HG03460 (cell line): ENCODE measurements at regions not wholly inside any gene's neighbourhood (a gene's known extent, or its start where the extent isn't known, plus 50 kb on each side); places are given as distances from the start of the nearest gene placed in this dataset.
"Not testable (repeated sequence)": the region's sequence is repeated elsewhere in the genome, so short reads cannot be mapped to it uniquely, and the experiment has no call there.

Experiments used
- ATAC-seq: cut with Tn5 transposase; IDR thresholded peaks from one replicate; pipeline ENCODE4 v1.9.1; 2021; ENCODE audit not compliant: unreplicated experiment

- no peak for ATAC-seq
Observed at GRCh38 chr12:83784298-83784890, 1097.7 kb downstream of the TMTC2 start.

- ATAC-seq: no peak
Observed at GRCh38 chr12:83779526-83779925, 1092.8 kb downstream of the TMTC2 start.

DNA sequence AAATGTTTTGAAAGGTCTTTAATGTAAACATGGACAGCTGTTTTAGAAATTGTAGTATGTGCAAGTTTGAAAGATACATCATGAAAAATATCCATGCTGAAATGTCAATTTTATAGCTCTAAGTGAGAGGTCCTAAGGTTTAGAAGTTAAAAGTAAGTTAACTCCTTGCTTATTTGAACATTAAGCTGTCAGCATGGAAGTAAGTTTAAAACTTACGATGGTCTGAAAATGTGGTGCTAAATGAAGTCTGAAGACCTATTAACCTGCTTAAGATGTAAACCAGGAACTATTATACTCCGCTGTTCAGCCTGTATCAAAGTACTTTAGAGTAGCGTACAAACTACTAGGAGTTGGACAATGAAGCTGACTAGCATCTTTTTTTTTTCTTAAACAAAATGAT is 1082.4 kb downstream of the TMTC2 start:
- ATAC-seq: no peak

GRCh38 chr12:83767723-83768122 is 1081.0 kb downstream of the TMTC2 start:
- ATAC-seq: no peak

DNA sequence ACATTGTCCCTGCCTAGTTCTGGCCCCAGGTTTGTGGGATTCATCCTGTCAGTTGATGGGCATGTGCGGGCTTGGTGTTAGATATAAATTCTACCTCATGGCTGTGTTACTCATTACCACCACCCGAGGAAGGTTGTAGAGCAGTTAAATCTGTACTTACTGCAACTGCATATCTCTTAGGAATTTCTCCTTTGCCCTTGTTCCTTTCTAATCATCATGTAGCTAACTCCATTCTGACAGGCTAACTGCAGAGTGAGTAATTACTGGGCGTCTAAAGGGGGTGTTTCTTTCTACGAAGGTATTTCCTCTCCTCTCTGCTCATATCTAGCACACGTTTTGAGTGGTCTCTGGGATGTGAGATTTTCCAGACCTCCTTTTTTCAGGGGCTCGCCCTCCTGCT is 1076.7 kb downstream of the TMTC2 start:
- ATAC-seq: no peak

GRCh38 chr12:83759906-83760305 is 1073.2 kb downstream of the TMTC2 start:
- ATAC-seq: no peak

GRCh38 chr12:83758888-83759631 is 1072.4 kb downstream of the TMTC2 start:
- no peak for ATAC-seq

- ATAC-seq: no peak
Observed at GRCh38 chr12:83753904-83754303, 1067.2 kb downstream of the TMTC2 start.

DNA sequence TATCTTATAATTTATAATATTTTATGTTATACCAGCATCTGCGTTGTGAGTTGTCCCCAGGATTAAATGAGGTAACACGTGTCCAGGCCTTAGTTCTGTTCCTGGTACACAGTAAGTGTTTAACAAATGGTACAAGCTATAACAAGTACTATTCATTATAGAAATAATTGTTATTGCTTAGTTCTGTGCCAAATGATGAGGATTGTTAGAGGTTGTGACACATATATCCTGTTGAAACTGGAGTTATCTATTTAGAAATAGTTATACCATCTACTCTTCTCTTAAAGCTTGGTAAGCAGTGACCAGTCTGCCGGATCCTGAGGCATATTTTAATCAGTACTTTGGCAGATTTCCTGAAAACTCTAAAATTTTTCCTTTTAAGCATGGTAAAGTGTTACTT is 1066.5 kb downstream of the TMTC2 start:
- no peak for ATAC-seq

- no peak for ATAC-seq
Observed at GRCh38 chr12:83739607-83740006, 1052.9 kb downstream of the TMTC2 start.

DNA sequence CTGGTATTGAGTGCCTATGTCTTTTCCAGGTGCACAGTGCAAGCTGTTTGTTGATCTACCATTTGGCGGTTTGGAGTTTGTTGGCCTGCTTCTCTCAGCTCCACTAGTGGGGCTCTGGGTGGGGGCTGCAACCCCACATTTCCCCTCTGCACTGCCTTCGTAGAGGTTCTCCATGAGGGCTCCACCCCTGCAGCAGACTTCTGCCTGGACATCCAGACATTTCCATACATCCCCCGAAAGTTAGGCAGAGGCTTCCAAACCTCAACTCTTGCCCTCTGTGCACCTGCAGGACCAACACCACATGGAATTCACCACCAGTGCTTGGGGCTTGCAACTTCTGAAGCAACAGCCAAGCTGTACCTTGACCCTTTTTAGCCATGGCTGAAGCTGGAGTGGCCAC is 1024.1 kb downstream of the TMTC2 start:
- no peak for ATAC-seq

- no peak for ATAC-seq
Observed at GRCh38 chr12:83709899-83710298, 1023.2 kb downstream of the TMTC2 start.

GRCh38 chr12:83700838-83701237 is 1014.1 kb downstream of the TMTC2 start:
- ATAC-seq: no peak

GRCh38 chr12:83696311-83696710 is 1009.6 kb downstream of the TMTC2 start:
- not testable (repeated sequence) for ATAC-seq

DNA sequence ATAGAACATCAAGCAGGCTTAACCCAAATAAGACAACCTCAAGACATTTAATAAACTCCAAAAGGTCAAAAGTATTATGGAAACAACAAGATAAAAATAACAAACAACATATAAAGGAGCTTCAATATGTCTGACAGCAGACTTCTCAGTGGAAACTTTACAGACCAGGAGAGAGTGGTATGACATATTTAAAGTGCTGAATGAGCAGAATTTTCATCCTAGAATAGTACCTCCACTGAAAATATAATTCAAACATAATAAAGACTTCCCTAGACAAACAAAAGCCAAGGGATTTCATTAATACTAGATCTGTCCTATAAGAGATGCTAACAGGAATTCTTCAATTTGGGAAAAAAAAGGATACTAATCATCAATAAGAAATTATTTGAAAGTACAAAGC is 1005.0 kb downstream of the TMTC2 start:
- ATAC-seq: no peak

DNA sequence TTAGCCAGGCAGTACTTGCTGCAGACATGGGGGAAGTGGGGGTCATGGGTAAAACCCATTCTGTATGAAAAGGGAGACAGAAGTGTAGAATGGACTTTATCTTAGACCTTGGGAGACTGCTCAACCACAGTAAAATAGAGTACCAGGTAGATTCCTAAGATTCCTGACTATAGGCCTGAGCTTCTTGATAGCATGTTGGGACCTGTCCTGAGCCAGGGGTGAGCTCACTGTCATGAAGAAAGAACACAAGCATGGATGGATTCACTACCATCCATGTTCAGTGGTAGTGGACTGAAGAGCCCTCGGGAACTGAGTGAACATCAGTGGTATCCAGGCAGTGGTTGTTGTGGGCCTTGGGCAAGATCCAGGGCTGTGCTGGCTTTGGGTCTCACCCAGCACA is 1003.8 kb downstream of the TMTC2 start:
- ATAC-seq: no peak

DNA sequence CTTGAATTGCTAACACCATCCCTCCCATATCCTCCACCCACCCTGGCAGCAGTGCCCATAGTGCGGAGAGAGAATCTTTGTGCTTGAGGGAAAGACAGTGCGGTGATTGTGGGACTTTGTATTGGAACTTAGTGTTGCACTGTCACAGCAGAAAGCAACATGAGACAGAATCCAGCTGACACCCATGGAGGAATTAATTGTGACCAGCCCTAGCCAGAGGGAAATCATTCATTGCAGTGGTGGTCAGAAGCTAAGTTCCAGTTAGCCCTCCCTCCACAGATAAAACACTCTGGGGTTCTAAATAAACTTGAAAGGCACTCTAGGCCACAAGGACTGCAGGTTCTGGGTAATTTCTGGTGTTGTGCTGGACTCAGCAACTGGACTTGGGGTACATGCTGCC is 1002.6 kb downstream of the TMTC2 start:
- ATAC-seq: no peak

DNA sequence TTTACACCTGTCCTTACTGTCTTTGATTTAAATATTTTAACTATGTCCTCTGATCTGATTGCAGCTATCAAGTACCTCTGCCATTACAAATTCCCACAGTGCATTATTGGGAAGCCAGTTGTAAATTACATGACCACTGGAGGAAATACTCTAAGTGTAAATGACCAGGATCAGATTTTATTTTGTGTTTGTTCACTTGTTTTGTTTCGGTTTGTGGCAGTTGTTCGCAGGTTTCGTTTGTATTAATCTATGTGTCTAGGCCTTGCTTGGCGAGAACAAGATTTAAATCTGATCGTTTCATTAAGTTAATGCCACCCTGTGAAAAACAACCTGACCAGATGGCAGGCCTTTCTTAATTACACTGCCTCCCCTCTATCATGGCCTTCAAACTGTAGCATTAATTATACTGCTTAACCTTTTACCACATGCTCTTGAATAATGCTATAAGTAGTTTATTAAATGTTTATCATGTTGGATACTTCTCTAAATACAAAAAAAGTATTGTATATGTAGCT is 990.1 kb downstream of the TMTC2 start:
- ATAC-seq: no peak

- no peak for ATAC-seq
Observed at GRCh38 chr12:83666690-83667089, 980.0 kb downstream of the TMTC2 start.

DNA sequence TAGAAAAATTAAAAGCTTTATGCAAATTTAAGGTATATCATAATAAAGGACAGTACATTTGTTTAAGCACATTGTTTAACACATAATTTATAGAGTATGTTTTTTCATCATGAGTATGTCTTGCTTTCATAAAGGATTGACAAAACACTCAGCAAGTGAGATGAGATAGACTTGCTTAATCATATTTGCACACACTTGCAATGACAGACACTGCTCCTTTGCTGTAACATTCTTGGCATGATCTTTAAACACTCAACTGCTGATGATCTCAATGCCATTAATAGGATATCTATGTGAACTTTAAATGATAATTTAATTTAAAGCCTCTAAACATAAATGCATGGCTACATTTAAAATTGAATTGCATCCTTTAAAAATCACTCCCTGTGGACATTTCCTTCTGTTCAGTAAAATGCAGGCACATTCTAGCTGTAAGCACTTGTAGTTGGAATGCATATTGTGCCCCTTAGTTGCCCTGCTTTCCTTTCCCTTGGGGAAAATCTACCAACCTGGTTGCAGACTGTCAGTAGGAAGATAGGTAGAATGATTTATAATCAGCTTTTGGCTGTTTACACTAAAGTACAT is 979.0 kb downstream of the TMTC2 start:
- no peak for ATAC-seq

DNA sequence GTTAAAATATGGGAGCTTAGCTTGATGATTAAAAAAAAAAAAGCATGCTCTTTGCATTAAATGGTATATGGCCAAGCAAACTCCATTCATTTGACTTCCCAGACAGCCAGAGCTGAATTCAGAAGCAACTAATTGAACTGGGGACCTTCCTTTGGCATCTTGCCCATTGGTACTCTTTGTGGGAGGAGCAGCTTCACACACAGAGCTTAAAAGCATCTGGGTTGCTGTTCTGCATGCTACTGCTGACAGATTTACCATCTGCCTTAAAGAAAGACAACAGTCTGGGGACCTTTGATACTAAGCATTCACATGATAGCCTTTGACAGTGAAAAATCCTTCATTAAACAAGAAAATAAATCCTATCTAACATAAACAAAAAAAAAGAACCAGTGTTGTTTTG is 977.9 kb downstream of the TMTC2 start:
- no peak for ATAC-seq

DNA sequence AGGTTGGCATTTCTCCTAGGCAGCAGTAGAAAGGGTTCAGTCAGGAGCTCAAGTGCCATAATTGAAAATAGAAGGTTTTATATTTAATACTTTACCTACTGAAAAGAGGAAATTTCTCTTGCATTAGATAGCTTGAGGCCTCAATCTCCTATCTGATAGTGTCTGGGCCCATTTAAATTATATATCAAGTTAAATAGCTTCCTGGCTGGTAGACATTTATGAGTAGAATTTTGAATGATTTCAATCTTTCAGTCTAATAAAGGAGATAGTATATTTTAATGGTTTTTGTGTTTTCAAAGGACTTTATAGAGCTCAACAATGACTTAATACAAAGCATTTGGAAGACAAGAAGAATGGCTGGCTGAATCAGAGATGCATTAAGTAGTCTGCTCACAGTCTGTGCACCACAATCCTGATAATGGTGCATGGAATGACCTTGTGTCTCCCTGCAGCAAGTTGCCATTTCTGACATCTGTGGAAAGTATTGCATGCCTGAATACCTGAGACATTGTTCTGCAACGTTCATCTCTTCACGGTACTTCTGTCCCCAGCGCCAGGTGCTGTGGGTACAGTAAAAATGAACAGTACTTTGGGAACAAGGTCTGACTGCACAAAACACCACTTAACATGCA is 974.1 kb downstream of the TMTC2 start:
- no peak for ATAC-seq
